Dedifferentiated amniotic fluid mesenchymal stem cell (primary cell): ENCODE measurements at regions not wholly inside any gene's neighbourhood (a gene's known extent, or its start where the extent isn't known, plus 50 kb on each side); places are given as distances from the start of the nearest gene placed in this dataset.

ENCODE experiments used
- DNase-seq: peaks from one replicate; pipeline ENCODE4 v3.0.0-alpha.2; 2016; ENCODE audit errors: extremely low spot score

DNA sequence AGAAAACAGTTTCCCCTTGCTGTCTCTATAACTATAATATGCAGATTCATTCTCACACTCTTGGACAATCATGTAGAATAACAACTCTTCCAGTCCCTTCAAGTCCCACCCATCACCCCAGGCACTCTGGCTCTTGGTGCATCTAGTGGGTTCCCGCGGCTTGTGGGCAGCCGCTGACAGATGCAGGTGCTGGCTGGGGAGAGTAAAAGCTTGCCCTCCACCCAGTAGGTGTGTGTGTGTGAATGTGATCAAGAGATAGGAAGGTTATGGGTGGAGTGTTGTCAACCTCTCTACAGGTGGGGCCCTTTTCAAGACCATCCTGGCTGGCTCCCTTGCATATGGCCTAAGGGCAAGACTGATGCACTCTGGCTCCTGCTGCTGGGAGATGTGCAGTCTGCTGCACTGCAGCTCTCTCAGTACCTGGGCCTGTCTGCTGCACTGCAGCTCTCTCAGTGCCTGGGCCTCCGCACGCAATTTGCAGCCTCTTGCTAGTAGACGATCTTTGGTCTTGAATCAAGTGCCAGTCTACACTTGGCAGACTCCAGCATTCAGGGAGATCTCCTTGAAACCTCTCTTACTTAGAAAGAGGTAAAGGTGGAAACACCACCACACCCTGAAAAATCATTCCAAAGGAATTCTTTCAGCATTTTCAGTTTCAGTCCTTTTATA, 189.7 kb upstream of the GDNF start:
- DNase-seq: no peak

- no peak for DNase-seq
Observed at GRCh38 chr5:38023799-38024198, 184.0 kb upstream of the GDNF start.

DNA sequence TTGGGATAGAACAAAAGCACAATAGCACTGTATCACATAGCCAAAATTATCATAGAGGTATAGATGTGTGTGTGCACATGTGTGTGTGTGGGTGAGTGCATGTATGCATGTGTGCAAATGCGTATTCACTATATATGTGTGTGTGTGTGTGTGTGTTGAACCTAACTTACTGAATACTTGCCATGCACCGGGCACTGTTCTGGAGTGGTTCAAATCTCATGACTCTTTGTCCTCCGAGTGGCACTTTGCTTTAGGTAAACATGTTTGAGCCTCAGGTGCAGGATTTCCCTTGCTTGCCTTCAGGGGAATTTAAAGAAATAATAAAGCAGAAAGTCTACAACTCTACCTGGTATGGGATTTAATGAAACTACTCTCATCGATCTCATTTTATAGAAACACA, 183.5 kb upstream of the GDNF start:
- DNase-seq: no peak

GRCh38 chr5:38022631-38023030, 182.8 kb upstream of the GDNF start:
- DNase-seq: no peak

DNA sequence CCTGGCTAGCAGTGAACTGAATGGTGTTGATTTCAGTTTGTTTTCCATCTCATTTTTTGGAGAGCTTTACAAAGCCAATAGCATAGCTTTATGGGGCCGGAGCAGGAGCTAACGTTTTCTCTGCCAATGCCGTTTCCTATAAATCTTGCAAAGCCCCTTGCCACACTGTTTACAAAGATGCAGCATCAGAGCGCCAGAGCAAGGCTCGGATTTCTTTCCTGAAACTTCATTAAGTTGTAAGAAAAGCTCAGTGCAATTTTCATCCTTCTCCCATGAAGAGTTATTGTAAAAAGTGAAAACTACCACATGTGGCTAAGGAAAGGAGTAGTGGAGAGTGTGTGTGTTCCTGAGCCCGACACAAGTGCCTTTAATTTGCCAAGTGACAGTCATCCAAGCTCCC, 178.2 kb upstream of the GDNF start:
- no peak for DNase-seq

- no peak for DNase-seq
Observed at GRCh38 chr5:38013107-38013506, 173.3 kb upstream of the GDNF start.

DNA sequence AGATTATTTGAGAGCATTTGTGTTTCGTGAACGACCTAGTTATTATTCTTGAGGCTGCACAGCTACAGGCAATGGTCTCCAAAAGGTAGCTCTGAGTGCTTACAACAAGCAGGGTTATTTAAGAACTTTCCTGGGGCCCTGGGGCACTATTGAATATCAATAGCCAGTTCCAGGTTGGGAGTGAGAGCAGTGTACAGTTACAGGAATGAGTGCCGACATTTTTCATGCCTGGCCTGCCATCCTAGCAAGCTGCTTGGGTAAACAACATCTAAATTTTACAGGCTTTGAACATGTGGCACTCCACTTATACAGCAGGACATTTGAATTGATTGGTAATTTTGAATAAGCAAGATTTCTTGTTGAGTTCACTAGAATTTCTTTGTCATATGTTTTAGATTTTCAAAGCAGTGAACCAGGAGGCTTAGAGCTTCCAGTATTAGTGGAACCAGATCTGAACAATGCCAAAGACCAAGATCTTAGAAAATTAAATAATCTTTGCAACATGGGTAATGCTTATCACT, 171.9 kb upstream of the GDNF start:
- no peak for DNase-seq

GRCh38 chr5:38009749-38010358, 170.0 kb upstream of the GDNF start:
- DNase-seq: no peak

DNA sequence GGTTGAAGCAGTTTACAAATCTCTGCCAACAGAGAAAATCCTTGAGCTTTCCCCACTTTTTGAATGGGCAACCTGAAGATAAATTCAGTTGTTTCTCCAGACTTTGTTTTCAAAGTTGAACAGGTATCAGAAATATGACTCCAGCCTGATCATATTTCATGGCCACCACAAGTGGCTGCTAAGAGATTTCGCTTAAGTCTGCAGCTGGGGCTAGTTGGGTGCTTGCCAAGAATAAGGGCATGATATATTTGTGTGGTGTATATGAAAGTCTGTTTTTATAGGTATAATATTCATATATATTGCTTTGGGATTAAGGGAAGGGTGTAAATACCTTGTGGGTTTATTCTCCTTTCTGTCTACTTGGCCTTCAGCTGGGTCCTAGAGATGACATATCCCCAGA, 168.4 kb upstream of the GDNF start:
- no peak for DNase-seq

GRCh38 chr5:37999593-37999992, 159.8 kb upstream of the GDNF start:
- DNase-seq: no peak

GRCh38 chr5:37996918-37997317, 157.1 kb upstream of the GDNF start:
- no peak for DNase-seq

GRCh38 chr5:37994729-37995128, 154.9 kb upstream of the GDNF start:
- no peak for DNase-seq

GRCh38 chr5:37991301-37992299, 151.8 kb upstream of the GDNF start:
- DNase-seq: no peak

- DNase-seq: no peak
Observed at GRCh38 chr5:37989884-37990283, 150.0 kb upstream of the GDNF start.

GRCh38 chr5:37988454-37989046, 148.7 kb upstream of the GDNF start:
- DNase-seq: no peak

GRCh38 chr5:37984300-37984699, 144.5 kb upstream of the GDNF start:
- DNase-seq: no peak

DNA sequence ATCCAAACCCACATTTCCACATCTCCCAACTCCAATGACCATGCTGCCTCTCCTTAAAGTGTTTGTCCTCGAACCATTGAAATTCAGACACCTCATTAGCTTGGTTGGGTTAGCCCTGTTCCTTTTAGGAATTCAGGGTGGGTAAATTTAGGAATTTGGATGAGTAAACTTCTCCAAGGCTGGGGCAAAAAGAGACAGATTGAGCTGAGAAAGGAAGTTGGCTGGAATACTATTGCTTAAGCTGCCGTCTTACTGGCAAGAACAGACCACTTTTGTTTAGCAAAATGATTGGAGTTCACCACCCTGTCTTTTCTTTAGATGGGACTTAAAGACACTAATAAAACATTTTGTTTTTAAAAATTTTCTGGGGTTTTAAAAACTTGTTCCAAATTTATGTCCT, 143.6 kb upstream of the GDNF start:
- DNase-seq: no peak

DNA sequence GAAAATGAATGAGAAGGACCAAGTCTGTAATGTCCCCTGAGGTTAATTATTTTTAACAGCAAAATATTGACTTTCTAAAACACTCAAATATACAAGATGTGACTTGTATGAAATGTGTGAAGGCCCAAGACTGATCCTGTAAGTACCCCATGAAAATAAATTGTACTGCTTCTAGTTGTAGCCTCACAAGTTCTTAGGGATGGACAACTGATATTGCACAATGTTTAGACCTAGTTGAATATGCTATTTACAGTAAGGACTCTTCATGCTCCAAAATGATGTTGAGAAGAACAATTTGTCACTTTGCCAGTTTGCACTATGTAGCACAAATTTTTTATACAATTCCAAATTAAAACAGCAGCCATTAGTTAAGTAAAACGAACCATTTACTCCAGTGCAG, 139.7 kb upstream of the GDNF start:
- no peak for DNase-seq

DNA sequence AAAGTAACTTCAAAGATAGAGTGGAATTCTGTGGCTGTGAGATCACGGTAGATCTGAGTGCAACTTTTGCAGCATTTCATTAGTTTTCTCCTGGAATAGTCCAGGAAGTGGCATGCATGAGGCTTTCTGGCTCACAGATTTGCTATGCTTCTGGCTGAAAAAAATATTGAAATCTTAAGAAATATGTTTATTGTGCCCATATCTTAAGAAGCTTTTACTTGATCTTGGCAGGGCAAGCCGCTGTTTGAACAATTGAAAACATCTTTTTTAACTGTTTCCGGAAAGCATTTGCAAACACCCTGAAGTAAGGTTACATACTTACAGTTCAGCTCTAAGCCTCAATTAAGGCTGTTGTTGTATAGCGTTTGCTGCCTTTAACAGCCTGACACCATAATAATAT, 135.7 kb upstream of the GDNF start:
- no peak for DNase-seq

DNA sequence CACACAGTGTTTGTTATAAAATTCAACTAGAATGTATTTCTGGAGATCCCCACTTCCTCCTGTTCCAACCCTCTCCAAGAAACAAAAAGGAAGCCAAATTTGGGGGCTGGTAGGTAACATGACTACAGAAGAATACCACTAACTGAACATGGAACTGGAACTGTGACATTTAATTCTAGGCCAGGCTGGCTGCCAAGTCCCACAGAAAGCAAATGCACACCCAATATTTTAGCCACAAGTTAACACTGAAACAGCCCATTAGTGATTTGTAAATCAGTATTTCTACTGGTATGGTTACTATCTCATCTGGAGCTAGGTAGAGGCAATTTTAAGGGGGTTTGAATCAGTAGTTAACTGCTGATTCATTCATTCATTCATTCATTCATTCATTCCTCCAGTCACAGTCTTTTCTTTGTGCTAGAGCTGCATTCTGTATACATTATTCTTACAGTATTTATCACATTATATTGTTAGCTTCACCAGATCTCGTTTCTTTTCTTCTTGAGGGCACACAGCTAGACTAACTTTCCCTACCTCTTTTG, 131.7 kb upstream of the GDNF start:
- no peak for DNase-seq

GRCh38 chr5:37966871-37967270, 127.0 kb upstream of the GDNF start:
- DNase-seq: peak; percentile 42

- DNase-seq: no peak
Observed at GRCh38 chr5:37966291-37966690, 126.5 kb upstream of the GDNF start.
